ENCODE measurements at regions not wholly inside any gene's neighbourhood (a gene's known extent, or its start where the extent isn't known, plus 50 kb on each side); places are given as distances from the start of the nearest gene placed in this dataset.

DNA sequence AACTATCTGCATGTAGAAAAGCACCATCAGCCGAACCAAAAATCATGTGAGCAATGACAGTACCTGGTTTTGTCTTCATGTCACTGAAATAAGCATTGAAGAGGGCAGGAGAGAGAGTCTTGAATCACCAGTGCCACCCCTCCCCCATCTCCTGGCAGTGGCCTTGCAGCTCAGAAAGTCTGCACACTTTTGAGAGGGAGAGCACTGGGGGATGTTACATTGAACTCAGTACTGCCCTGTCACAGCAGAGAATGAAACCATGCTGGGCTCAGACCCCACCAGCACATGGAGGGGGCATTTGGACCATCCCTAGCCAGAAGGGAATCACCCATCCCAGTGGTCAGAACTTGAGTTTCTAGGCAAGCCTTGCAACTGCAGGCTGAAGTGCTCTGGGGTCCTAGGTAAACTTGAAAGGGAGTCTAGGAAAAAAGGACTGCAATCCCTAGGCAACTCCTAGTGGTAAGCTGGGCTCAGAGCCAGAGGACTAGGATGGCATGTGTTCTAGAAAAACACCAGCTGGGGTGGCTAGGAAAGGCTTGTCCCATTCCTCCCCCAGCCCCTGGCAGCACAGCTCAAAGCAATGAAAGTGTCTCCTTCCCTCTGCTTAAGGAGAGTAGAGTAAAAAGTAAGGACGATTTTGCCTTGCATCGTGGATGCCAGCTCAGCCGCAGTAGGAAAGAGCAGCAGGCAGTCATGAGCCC is 259.9 kb upstream of the MYT1L start (continued):
- TF ChIP-seq, protein P1, sequence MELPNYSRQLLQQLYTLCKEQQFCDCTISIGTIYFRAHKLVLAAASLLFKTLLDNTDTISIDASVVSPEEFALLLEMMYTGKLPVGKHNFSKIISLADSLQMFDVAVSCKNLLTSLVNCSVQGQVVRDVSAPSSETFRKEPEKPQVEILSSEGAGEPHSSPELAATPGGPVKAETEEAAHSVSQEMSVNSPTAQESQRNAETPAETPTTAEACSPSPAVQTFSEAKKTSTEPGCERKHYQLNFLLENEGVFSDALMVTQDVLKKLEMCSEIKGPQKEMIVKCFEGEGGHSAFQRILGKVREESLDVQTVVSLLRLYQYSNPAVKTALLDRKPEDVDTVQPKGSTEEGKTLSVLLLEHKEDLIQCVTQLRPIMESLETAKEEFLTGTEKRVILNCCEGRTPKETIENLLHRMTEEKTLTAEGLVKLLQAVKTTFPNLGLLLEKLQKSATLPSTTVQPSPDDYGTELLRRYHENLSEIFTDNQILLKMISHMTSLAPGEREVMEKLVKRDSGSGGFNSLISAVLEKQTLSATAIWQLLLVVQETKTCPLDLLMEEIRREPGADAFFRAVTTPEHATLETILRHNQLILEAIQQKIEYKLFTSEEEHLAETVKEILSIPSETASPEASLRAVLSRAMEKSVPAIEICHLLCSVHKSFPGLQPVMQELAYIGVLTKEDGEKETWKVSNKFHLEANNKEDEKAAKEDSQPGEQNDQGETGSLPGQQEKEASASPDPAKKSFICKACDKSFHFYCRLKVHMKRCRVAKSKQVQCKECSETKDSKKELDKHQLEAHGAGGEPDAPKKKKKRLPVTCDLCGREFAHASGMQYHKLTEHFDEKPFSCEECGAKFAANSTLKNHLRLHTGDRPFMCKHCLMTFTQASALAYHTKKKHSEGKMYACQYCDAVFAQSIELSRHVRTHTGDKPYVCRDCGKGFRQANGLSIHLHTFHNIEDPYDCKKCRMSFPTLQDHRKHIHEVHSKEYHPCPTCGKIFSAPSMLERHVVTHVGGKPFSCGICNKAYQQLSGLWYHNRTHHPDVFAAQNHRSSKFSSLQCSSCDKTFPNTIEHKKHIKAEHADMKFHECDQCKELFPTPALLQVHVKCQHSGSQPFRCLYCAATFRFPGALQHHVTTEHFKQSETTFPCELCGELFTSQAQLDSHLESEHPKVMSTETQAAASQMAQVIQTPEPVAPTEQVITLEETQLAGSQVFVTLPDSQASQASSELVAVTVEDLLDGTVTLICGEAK (IDR thresholded peaks at IDR 0.05; ENCODE audit: borderline replicate concordance) = no peak
- no peak for TF ChIP-seq KLF5 (IDR thresholded peaks at IDR 0.05; ENCODE audit: partially characterized antibody)
- TF ChIP-seq CHD1 (IDR thresholded peaks at IDR 0.05; ENCODE audit: low read depth, low read length) = no peak
- no peak for TF ChIP-seq RUNX3 (IDR thresholded peaks at IDR 0.05; ENCODE audit: low read length)
- TF ChIP-seq, protein P2, sequence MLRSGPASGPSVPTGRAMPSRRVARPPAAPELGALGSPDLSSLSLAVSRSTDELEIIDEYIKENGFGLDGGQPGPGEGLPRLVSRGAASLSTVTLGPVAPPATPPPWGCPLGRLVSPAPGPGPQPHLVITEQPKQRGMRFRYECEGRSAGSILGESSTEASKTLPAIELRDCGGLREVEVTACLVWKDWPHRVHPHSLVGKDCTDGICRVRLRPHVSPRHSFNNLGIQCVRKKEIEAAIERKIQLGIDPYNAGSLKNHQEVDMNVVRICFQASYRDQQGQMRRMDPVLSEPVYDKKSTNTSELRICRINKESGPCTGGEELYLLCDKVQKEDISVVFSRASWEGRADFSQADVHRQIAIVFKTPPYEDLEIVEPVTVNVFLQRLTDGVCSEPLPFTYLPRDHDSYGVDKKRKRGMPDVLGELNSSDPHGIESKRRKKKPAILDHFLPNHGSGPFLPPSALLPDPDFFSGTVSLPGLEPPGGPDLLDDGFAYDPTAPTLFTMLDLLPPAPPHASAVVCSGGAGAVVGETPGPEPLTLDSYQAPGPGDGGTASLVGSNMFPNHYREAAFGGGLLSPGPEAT (IDR thresholded peaks at IDR 0.05; ENCODE audit: low read depth) = no peak
- TF ChIP-seq, protein P3, sequence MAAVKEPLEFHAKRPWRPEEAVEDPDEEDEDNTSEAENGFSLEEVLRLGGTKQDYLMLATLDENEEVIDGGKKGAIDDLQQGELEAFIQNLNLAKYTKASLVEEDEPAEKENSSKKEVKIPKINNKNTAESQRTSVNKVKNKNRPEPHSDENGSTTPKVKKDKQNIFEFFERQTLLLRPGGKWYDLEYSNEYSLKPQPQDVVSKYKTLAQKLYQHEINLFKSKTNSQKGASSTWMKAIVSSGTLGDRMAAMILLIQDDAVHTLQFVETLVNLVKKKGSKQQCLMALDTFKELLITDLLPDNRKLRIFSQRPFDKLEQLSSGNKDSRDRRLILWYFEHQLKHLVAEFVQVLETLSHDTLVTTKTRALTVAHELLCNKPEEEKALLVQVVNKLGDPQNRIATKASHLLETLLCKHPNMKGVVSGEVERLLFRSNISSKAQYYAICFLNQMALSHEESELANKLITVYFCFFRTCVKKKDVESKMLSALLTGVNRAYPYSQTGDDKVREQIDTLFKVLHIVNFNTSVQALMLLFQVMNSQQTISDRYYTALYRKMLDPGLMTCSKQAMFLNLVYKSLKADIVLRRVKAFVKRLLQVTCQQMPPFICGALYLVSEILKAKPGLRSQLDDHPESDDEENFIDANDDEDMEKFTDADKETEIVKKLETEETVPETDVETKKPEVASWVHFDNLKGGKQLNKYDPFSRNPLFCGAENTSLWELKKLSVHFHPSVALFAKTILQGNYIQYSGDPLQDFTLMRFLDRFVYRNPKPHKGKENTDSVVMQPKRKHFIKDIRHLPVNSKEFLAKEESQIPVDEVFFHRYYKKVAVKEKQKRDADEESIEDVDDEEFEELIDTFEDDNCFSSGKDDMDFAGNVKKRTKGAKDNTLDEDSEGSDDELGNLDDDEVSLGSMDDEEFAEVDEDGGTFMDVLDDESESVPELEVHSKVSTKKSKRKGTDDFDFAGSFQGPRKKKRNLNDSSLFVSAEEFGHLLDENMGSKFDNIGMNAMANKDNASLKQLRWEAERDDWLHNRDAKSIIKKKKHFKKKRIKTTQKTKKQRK (IDR thresholded peaks at IDR 0.05; ENCODE audit: low read depth, low read length) = no peak
- no peak for TF ChIP-seq MTA2 (IDR thresholded peaks at IDR 0.05; ENCODE audit: low read depth)
- TF ChIP-seq NFIC (IDR thresholded peaks at IDR 0.05; ENCODE audit: low read depth, low read length) = no peak
- no peak for TF ChIP-seq HDAC6 (IDR thresholded peaks at IDR 0.05; ENCODE audit: unreplicated experiment)
- TF ChIP-seq IKZF2 (IDR thresholded peaks at IDR 0.05) = no peak

All from GM12878 (cell line).